GM19452 (cell line): ENCODE measurements at regions not wholly inside any gene's neighbourhood (a gene's known extent, or its start where the extent isn't known, plus 50 kb on each side); places are given as distances from the start of the nearest gene placed in this dataset.
"Not testable (repeated sequence)": the region's sequence is repeated elsewhere in the genome, so short reads cannot be mapped to it uniquely, and the experiment has no call there.

Source experiments
- ATAC-seq: cut with Tn5 transposase; IDR thresholded peaks from one replicate; pipeline ENCODE4 v1.9.1; 2021; ENCODE audit not compliant: unreplicated experiment

DNA sequence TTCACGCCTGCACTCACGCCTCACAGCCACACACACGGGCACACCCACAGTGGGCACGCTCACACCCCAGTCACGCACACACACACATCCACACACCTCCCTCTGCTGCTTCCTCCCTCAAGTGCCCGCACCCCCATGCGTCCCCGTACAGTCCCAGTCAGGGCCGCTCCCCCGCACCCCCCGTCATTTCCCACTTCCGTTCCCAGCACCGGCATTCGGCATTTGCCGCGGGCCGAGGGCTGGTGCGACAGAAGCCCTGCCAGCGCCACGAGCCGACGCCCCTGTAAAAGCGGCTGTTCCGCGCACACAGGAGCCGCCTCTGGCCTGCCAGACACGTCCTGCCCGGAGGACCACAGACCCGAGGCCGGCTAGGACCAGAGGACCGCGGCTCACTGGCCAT is 4428.0 kb upstream of the TPTE start:
- ATAC-seq = not testable (repeated sequence)

DNA sequence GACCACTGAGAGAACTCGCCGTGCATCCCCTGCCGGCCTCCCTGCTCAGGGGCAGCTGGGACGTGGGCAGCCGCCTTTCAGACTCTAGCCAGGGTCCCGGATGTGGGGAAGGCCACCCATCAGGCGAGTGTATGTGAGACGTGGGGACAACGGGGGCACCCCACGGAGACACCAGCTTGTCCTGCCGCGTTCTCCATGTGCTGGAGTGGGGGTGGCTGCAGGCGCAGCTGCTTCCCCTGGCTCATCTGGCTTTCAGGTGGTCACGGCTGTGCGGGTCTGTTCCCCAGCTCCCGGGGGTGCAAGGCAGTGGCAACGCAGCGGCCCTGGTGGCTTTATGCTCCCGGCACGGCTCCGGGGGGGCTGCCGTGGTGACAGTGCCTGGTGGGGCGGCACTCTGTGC is 4427.5 kb upstream of the TPTE start:
- not testable (repeated sequence) for ATAC-seq

DNA sequence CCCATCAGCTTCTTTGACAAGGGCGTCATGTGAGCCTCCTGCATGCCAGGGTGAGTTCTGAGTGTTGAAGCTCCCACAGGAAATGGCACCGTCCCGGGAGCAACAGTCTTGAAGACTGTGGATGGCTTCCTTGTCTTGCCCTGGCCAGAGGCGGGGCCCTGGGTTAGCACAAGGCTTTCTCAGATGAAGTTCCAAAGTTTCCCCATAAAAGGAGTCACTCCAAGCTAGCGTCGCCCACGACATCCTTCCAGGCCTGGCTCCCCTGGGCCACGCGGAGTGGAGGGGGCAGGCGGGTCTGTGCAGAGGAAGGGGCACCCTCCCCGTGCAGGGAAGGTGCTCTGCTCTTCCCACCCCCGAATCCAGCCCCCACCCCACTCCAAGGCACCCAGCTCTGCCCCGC is 4426.1 kb upstream of the TPTE start:
- ATAC-seq = not testable (repeated sequence)

DNA sequence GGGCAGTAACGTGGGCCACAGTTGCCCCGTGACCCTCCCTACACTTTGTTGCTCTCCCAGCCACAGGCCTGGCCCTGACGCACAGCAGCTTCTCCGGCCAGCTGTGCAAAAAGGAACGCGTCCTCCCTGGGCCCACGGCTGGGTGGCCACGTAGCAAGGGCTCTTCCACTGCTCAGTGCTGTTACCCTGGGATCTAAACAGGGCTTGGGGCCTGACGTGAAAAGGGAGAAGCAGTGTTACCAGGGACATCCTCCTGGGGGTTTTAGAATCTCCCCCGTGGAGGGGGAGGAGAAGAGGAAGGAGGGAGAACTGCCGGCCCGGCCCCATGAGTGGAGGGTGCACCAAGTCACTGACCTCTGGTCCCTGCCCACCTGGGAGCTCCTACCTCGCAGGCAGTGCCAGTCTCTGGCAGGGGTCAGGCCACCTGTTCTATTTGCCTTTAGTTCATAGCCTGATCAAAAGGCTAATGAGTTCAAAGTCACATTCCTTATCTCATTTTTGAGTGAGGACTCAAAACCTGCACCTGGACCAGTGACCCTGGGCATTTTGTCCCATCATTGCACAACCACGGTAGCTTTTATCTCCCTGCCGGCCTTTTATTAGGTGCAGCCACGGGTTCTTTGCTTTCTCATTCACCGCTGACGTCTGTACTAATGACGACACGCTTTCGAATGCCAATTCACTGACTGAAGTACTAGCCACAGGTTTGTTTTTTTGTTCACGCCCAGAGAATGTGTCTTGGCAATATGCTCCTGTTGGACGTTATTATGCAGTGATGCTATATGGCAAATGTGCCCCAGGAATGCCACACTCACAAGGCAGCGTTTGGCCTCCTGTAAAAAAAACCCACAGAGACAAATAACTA is 4424.6 kb upstream of the TPTE start:
- not testable (repeated sequence) for ATAC-seq

DNA sequence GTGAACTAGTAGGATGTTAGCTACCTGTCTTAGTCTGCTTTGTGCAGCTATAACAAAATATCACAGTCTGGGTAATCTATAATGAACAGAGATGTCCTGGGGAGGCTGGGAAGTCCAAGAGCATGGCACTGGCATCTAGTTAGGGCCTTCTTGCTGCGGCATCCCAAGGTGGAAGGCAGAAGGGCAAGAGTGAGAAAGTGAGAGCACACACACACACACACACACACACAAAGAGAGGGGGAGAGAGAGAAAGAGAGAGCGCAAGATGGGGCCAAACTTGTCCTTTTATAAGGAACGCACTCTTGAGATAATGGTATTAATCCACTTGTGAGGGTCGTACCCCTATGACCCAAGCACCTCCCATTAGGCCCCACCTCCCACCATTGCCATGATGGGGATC is 4423.6 kb upstream of the TPTE start:
- not testable (repeated sequence) for ATAC-seq

DNA sequence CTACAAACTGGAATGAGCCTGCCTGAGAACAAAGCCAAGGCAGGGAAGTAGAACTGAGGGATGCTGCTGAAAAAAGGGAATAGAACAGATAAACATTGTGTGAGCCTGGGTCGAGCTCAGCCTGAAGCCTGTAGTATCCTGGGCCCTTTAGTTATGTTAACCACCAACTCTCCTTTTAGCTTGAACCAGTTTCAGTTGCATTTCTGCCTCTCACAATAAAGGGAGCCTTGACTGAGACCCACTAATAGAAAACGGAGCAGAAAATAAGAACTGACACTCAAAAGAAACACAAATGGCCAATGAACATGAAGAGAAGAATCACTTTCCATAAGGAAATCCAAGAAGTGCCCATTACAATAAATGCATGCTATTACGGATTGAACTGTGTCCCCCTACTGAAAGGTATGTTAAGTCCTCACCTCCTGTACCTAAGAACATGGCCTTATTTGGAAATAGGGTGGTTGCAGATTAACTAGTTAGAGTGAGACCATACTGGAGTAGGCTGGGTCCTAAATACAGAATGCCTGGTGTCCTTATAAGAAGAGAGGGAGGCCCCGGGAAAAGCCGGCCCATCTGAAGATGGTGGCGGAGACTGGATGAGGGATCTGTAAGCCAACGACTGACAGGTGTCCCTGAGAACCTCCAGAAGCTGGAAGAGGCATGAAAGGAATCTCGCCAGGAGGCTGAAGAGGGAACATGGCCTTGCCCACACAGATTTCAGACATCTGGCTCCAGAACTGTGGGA is 4423.0 kb upstream of the TPTE start:
- peak; percentile 70 for ATAC-seq

DNA sequence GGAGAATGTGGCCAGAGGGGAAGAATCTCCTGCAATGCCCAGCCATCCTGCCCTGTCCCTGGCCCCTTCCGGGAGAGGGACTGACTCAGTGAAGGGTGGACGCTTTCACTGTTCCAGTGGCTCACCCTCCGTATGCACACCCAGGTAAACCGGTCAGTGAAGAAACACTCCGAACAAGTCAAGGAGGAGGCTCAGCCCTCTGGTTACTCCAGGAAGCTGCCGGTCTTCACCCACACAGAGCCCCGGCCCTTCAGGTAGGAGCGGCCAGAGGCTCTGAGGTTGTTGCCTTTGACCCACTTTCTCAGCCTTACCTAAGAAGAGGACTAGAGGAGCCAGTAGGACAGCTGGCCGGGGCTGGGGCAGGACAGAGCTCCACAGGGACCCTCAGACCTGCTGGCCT is 4419.8 kb upstream of the TPTE start:
- not testable (repeated sequence) for ATAC-seq

DNA sequence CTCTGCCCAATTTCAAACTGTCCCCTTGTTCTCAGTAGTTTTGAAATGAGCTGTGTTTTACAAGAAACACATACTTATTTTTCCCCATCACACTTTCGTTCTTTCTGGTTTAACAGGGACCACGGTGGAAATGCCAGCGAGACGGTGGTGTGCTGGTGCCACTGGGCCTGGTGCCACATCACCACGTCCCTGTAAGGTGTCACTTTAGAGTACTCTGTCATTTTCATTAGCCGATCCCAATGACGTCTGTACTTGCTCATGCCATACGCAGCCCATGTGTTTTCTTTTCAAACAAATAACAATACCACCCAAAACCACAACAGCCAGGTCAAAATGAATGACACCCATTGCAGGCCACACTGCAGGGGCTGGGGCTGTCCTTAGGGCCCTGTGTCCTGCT is 4416.8 kb upstream of the TPTE start:
- ATAC-seq = not testable (repeated sequence)

DNA sequence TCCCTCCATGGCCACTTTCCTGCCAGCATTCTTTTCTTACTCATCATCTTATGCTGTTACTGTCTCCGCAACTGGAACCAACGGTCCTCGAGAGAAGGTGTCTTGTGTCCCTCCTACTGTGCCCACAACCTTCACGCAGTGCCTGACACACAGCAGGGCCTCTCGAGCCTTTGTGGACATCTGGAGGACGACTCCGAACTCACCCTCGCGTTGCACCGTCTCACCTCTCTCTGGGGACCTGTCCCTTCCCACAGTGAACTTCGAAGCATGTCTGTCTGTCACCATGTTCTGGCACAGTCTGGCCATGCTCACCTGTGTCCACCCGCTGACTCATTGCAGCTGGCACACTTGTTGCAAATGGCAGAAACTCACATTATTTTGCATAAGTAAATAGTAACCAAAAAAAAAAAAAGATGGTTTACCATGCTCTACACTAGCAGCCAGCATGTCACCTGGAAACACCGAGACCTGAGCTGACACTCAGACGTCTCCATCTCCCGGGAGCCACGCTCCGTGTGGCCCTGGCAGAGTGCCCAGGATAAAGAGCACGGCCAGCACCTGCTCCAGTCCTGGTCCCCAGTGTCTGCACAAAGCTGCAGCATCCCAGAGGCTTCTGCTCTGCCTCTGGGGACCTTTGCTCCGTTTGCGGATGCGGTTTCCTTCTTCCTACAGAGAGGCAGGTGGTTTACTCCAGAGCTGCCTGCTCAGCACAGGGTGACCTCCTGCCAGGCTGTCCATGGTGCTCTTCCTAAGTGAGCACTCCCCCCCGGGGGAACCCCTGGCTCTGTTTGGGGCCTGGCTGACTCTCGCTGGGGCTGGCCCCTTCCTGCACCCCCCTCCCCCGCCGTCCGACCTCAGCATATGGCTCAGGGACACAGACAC is 4414.5 kb upstream of the TPTE start:
- not testable (repeated sequence) for ATAC-seq

DNA sequence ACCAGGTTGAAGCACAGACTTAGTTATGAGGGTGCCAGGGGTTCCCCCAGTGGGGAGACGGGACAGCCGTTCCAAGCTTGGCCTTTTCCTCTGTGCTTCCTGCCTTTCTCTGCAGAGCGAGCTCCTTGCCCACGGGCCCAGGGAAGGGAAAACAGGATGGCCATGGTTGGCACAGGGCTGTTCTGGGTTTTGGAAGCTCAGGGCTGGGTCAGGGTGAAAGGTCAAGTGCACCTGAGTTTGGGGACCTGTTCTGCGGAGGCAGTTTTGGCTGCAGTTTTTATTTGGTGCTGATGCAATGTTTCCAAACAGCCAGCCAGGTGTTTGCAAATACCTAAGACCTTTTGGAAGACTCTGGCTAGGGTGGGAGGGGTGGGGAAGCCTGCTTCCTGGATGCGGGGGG is 4412.5 kb upstream of the TPTE start:
- ATAC-seq = not testable (repeated sequence)

DNA sequence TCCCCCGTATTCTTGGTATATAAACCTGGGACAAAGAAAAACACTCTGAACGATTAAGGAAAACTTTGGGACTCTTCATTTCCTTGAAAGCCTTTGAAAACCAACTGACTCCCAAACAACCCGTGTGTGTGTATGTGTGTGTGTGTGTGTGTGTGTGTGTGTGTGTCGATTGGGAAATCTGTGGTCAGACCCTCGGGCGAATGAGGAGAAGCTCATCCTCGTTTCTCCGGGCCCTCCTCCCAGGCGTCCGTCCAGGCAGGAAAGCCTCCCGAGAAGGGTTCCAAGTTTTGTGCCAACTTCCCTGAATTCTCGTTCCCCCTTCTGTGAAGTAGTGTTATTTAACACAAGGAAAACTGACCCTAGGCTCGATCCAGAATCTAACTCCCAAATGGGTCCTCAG is 4411.6 kb upstream of the TPTE start:
- not testable (repeated sequence) for ATAC-seq

DNA sequence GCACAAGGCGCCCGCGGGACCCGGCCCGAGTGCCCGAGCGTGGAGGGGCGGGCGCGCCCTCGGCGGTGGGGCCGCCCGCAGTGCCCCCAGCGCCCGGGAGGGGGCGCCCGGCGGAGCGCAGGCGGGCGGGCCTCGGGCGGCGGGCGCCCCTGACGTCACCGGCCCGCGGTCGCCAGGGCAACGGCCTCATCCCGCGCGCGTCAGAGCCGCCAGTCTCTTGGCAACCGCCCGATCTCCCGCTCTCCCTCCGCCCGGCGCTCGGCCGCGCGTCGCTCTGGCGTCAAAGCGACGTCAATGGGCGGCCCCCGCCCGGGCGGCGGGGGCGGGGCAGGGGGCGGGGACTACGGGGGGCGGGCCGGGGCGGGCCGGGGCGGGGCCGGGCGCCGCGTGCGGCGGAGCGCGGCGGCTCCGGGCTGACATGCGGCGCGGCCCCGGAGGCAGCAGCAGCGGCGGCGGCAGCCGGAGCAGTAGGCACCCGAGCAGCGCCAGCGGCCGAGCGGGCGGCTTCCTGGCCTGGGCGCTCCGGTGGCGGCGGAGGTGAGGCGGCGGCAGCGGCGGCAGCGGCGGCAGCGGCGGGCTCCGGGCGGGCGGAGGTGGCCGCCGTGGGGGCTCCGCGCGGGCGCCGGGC is 4410.6 kb upstream of the TPTE start:
- peak; percentile 75 for ATAC-seq

DNA sequence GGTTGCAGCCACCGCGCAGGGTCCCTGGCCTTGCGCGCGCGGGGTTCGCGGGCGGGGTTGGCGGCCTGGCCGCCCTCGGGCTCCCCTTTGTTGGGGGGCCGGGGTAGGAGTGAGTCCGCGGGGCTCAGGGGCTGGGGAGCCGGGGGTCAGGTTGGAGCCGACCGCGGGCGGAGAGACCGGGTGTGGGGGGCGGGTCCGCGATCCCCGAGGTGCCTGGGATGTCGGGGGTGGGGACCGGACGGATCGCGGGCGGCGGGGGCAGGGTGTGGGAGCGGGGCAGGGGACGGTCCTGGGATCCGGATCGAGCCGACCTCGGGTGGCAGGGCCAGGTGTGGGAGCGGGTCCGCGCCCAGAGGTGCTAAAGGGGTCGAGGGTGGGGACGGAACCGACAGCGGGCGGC is 4410.0 kb upstream of the TPTE start:
- ATAC-seq = not testable (repeated sequence)

DNA sequence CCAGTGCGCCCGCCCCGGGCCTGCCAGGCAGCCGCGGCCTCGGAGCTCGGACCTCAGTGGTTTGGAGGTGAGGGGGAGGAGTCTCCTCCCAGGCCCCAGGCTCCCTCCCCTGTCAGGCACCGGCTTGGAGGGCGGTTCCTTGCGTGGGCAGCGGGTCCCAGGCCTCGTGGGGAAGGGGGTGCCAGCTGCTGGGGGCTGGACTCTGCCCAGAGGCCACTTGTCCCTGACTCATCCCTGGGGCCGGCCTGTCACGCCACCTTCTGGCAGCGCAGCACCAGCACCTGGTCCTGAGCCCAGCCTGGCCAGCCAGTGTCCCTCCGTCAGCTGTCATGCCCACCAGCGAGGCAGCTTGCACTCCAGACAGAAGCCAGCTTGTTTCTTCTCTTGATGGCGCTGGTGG is 4403.0 kb upstream of the TPTE start:
- ATAC-seq = not testable (repeated sequence)

DNA sequence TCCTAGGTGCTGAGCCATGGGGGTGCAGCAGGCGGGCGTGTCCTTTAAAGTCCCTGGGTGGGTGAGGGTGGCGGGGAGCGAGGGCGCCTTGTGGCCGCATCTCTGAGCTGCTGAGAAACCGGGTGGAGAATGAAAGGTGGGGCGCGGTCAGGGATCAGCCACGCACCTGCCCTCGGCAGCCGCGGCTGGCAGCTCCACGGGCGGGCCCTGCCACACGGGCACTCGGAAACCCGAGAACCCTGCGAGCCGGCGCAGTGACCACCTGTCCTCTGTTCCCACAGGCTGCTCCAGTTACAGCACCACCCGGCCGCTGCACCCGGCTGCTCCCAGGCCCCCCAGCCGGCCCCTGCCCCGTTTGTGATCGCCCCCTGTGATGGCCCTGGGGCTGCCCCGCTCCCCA is 4400.5 kb upstream of the TPTE start:
- ATAC-seq = not testable (repeated sequence)

DNA sequence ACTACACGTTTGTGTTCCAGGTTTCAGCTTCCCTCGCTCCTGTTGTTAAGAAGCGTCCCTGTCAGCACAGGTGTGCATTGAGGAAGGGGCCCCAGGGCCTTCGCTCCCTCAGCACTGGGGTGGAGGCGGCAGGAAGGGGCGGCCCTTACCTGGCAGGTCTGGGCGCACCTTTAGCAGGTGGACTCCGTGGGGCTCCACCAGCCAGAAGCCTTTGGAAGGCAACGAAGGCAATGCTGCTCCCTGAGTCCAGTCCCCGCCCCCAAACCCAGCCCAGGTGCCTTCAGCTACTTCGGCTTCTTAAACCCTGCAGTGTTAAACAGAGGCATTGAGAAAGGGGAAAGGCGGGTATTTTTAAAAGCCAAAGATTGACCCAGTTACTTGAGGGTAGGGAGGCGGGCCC is 4398.8 kb upstream of the TPTE start:
- not testable (repeated sequence) for ATAC-seq

DNA sequence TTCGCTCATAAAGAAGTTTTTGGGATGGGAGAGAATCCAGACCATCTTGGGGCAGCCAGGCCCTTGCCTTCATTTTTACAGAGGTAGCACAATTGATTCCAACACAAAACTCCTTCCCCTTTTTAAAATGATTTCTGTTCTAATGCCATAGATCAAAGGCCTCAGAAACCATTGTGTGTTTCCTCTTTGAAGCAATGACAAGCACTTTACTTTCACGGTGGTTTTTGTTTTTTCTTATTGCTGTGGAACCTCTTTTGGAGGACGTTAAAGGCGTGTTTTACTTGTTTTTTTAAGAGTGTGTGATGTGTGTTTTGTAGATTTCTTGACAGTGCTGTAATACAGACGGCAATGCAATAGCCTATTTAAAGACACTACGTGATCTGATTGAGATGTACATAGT is 4398.2 kb upstream of the TPTE start:
- ATAC-seq = not testable (repeated sequence)

DNA sequence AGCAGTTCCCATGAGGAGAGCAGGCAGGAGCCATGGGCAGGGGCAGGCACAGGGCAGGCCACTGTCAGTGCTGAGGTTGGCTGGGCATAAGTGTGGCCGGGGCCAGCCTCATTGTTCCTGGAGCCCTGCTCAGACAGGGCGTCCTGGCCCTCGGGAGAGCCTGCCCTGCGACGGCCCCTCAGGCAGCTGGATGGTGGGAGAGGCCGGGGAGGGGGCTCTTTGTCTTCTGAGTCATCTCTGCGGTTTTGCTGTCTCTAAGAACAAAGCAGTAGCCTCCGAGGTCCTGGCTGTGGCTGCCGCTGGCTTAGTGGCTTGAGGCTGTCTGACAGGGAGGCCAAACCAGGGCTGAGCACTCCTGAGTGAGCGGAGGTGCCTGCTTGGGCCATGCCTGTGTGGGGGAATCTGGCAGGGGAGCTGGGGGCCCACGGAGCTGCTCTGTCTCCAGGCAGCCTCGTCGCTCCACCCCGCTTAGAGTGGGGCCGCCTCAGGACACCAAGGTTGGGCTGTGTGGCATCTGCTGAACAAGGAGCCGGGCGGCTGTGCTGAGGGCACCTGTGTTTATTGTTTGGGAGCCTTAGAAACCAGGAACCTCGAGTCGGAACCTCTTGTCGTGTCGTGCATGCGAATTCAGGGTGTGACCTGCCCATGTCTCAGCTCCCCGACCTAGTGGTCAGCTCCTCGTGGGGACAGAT is 4395.7 kb upstream of the TPTE start:
- not testable (repeated sequence) for ATAC-seq

DNA sequence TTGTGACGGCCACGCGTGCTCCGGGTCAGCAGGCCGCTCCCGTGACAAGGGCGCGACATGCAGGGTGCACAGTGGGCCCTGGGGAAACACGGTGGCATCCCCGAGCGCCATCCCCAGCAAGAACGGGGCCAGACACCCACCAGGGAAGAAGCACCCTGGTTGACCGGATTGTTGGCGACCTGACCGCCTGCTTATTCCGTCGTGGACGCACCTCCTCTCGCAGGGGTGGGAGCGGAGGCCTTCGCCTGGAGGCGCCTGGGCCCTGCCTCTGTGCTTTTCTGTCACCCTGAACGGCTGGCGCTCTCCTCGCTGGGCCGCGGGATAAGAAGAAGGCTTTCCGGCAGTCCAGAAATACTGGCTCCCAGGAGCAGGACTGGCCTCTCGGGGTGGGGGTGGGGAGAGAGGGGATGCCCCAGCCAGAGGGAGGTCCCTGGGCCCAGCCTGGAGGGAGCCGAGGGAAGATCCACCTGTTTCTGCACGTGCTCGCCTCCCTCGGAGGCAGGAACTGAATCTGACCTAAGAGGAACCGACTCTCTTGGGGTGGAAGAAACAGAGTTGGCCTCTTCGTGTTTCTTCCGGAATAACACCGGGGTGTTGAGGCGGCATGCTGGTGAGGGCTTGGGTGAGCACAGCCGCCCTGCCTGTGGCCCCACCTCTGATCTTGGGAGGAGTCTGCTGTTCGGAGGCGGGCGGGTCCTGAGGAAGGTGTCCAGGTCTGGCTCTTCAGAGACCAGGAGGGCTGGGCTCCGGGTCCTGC is 4394.2 kb upstream of the TPTE start:
- not testable (repeated sequence) for ATAC-seq
